ENCODE measurements at regions not wholly inside any gene's neighbourhood (a gene's known extent, or its start where the extent isn't known, plus 50 kb on each side); places are given as distances from the start of the nearest gene placed in this dataset.
"Not testable (repeated sequence)": the region's sequence is repeated elsewhere in the genome, so short reads cannot be mapped to it uniquely, and the experiment has no call there.

DNA sequence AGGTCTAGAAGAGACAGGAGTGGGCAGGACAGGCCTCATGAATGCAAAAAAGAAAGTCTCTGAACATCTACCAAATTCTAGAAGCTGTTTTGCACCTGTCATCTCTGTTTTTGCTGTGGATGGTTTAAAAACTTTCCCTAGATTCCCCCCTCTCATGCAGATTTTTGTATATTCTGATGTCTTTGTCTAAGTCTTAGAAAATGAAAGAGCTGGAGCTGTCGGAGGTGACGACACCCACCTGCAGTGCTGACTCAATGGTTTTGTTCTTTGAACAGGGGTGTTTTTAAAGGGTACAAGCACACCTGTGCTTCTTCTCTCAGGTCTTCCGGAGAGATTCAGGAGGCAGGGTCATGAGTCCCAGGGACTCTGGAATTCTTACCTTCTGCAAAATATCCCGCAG, 128.2 kb upstream of the ALDH3B2 start:
- not testable (repeated sequence) for TF ChIP-seq SUZ12 (IDR thresholded peaks at IDR 0.05; ENCODE audit: extremely low read depth, insufficient read depth, insufficient read length); ZNF274 (IDR thresholded peaks at IDR 0.05; ENCODE audit: low read depth, low read length)
